Skeletal muscle tissue (tissue), 3 donors: ENCODE measurements at regions not wholly inside any gene's neighbourhood (a gene's known extent, or its start where the extent isn't known, plus 50 kb on each side); places are given as distances from the start of the nearest gene placed in this dataset.
"Not testable (repeated sequence)": the region's sequence is repeated elsewhere in the genome, so short reads cannot be mapped to it uniquely, and the experiment has no call there.

Experiments used
- H3K27ac ChIP-seq: one replicate; pipeline ENCODE4 v1.7.0; 2013; ENCODE audit warnings: mild to moderate bottlenecking, low read depth, low read length, inconsistent platforms
- H3K27me3 ChIP-seq, 3 donors: one replicate each; pipeline ENCODE4 v1.7.0; 2013; ENCODE audit warnings: low read length in 3 of 3; ENCODE audit not compliant: control insufficient read depth in 3 of 3, insufficient read depth in 3 of 3
- H3K36me3 ChIP-seq, 3 donors: one replicate each; pipeline ENCODE4 v1.7.0; 2013; ENCODE audit warnings: low read length in 3 of 3; ENCODE audit not compliant: control insufficient read depth in 3 of 3, insufficient read depth in 3 of 3
- H3K4me1 ChIP-seq, 3 donors: one replicate each; pipeline ENCODE4 v1.7.0; 2013; ENCODE audit warnings: low read length in 3 of 3, mild to moderate bottlenecking in 3 of 3; ENCODE audit not compliant: control insufficient read depth in 3 of 3, insufficient read depth in 3 of 3
- H3K4me3 ChIP-seq, 3 donors: one replicate each; pipeline ENCODE4 v1.7.0; 2013; ENCODE audit warnings: low read length in 3 of 3
- H3K9ac ChIP-seq, 3 donors: one replicate each; pipeline ENCODE4 v1.7.0; 2013; ENCODE audit warnings: low read length in 3 of 3, mild to moderate bottlenecking in 3 of 3, moderate library complexity in 2 of 3, low read depth in 1 of 3
- H3K9me3 ChIP-seq, 3 donors: one replicate each; pipeline ENCODE4 v1.7.0; 2013; ENCODE audit warnings: low read length in 3 of 3; ENCODE audit not compliant: control insufficient read depth in 3 of 3
- donor health status: Osteomylitis.

GRCh38 chr1:60265560-60266535, 192.3 kb upstream of the C1orf87 start:
- H3K27me3 ChIP-seq, result no peaks in the 10 kb centered on the region
- H3K4me3 ChIP-seq, result no peak overlapping the region
- no peak overlapping the region for H3K9ac ChIP-seq
- H3K36me3 ChIP-seq, result no peaks in the 10 kb centered on the region
- H3K4me1 ChIP-seq, result peaks cover 0 to 4% (median 0%) of the 10 kb centered on the region in 3 donors
- no peaks in the 10 kb centered on the region for H3K9me3 ChIP-seq
- H3K27ac ChIP-seq, result no peak overlapping the region

GRCh38 chr1:60262701-60263100, 189.1 kb upstream of the C1orf87 start:
- Histone ChIP-seq H3K27ac (no peak overlapping the region), H3K36me3 (no peaks in the 10 kb centered on the region), H3K4me3 (no peak overlapping the region), H3K27me3 (no peaks in the 10 kb centered on the region), H3K9ac (no peak overlapping the region), H3K9me3 (no peaks in the 10 kb centered on the region), H3K4me1 (peaks cover 0 to 4% (median 0%) of the 10 kb centered on the region in 3 donors)

GRCh38 chr1:60257531-60257930, 184.0 kb upstream of the C1orf87 start:
- no peak overlapping the region for H3K9ac ChIP-seq
- H3K27ac ChIP-seq, result no peak overlapping the region
- peaks cover 0 to 2% (median 0%) of the 10 kb centered on the region in 3 donors for H3K4me1 ChIP-seq
- H3K36me3 ChIP-seq, result no peaks in the 10 kb centered on the region
- H3K9me3 ChIP-seq, result no peaks in the 10 kb centered on the region
- no peaks in the 10 kb centered on the region for H3K27me3 ChIP-seq
- H3K4me3 ChIP-seq, result no peak overlapping the region

- Histone ChIP-seq H3K36me3 (no peaks in the 10 kb centered on the region), H3K9ac (no peak overlapping the region)
These were observed 182.0 kb upstream of the C1orf87 start for GRCh38 chr1:60255565-60255964.

GRCh38 chr1:60251426-60251825, 177.9 kb upstream of the C1orf87 start:
- Histone ChIP-seq H3K4me1 (no peaks in the 10 kb centered on the region), H3K9ac (no peak overlapping the region), H3K27ac (no peak overlapping the region), H3K9me3 (peaks cover 0 to 1% (median 0%) of the 10 kb centered on the region in 3 donors), H3K4me3 (no peak overlapping the region), H3K27me3 (no peaks in the 10 kb centered on the region), H3K36me3 (no peaks in the 10 kb centered on the region)

More at GRCh38 chr1:60255565-60255964, 182.0 kb upstream of the C1orf87 start:
- Histone ChIP-seq H3K27me3 (no peaks in the 10 kb centered on the region), H3K27ac (no peak overlapping the region), H3K4me3 (no peak overlapping the region), H3K4me1 (no peaks in the 10 kb centered on the region), H3K9me3 (peaks cover 0 to 1% (median 0%) of the 10 kb centered on the region in 3 donors)

- not testable (repeated sequence) for H3K27ac ChIP-seq, H3K9ac ChIP-seq, H3K4me3 ChIP-seq, H3K9me3 ChIP-seq, H3K36me3 ChIP-seq, H3K4me1 ChIP-seq, H3K27me3 ChIP-seq
These were observed 173.9 kb upstream of the C1orf87 start for GRCh38 chr1:60247467-60247866.

GRCh38 chr1:60245324-60245723, 171.8 kb upstream of the C1orf87 start:
- Histone ChIP-seq H3K36me3 (no peaks in the 10 kb centered on the region), H3K4me3 (no peak overlapping the region), H3K9me3 (no peaks in the 10 kb centered on the region), H3K9ac (no peak overlapping the region), H3K27ac (no peak overlapping the region), H3K4me1 (no peaks in the 10 kb centered on the region), H3K27me3 (no peaks in the 10 kb centered on the region)

GRCh38 chr1:60244906-60245305, 171.3 kb upstream of the C1orf87 start:
- no peak overlapping the region for H3K4me3 ChIP-seq
- H3K27ac ChIP-seq, result no peak overlapping the region

GRCh38 chr1:60235275-60235674, 161.7 kb upstream of the C1orf87 start:
- no peaks in the 10 kb centered on the region for H3K36me3 ChIP-seq
- no peak overlapping the region for H3K4me3 ChIP-seq
- H3K4me1 ChIP-seq, result no peaks in the 10 kb centered on the region
- H3K27ac ChIP-seq, result no peak overlapping the region
- H3K9me3 ChIP-seq, result no peaks in the 10 kb centered on the region
- no peaks in the 10 kb centered on the region for H3K27me3 ChIP-seq
- no peak overlapping the region for H3K9ac ChIP-seq

More at GRCh38 chr1:60244906-60245305, 171.3 kb upstream of the C1orf87 start:
- no peaks in the 10 kb centered on the region for H3K27me3 ChIP-seq
- no peaks in the 10 kb centered on the region for H3K36me3 ChIP-seq
- no peaks in the 10 kb centered on the region for H3K4me1 ChIP-seq
- H3K9me3 ChIP-seq, result no peaks in the 10 kb centered on the region
- no peak overlapping the region for H3K9ac ChIP-seq

GRCh38 chr1:60234776-60235175, 161.2 kb upstream of the C1orf87 start:
- Histone ChIP-seq H3K4me3 (no peak overlapping the region), H3K36me3 (no peaks in the 10 kb centered on the region), H3K27me3 (no peaks in the 10 kb centered on the region), H3K9ac (no peak overlapping the region), H3K27ac (no peak overlapping the region), H3K9me3 (no peaks in the 10 kb centered on the region), H3K4me1 (no peaks in the 10 kb centered on the region)
